Type B pancreatic cell (in vitro differentiated cells): ENCODE measurements at regions not wholly inside any gene's neighbourhood (a gene's known extent, or its start where the extent isn't known, plus 50 kb on each side); places are given as distances from the start of the nearest gene placed in this dataset.
A peak's percentile ranks its signal among the peaks of the same experiment; 100 is the strongest.

Experiments used
- DNase-seq: peaks from one replicate; pipeline ENCODE4 v3.0.0; 2021; ENCODE audit warnings: mixed read lengths; ENCODE audit not compliant: unreplicated experiment; ENCODE audit errors: extremely low spot score
- H3K27ac Mint-ChIP-seq: 2 replicates; pipeline ENCODE4 v1.8.0; 2021; ENCODE audit warnings: mild to moderate bottlenecking, mixed read lengths
- H3K27me3 Mint-ChIP-seq: 2 replicates; pipeline ENCODE4 v1.8.0; 2021; ENCODE audit warnings: mixed read lengths
- H3K36me3 Mint-ChIP-seq: 2 replicates; pipeline ENCODE4 v1.8.0; 2021; ENCODE audit warnings: mixed read lengths
- H3K4me1 Mint-ChIP-seq: one replicate; pipeline ENCODE4 v1.8.0; 2021; ENCODE audit warnings: mixed read lengths; ENCODE audit not compliant: unreplicated experiment
- H3K4me3 Mint-ChIP-seq: 2 replicates; pipeline ENCODE4 v1.8.0; 2021; ENCODE audit warnings: mild to moderate bottlenecking, mixed read lengths
- H3K9me3 Mint-ChIP-seq: 2 replicates; pipeline ENCODE4 v1.8.0; 2021; ENCODE audit warnings: mixed read lengths
- TF ChIP-seq, protein P1 (sequence below): fragments of 200-600 bp; sonication (generic); conservative IDR thresholded peaks from 2 replicates; pipeline ENCODE4 v1.5.0; 2021; ENCODE audit warnings: antibody characterized with exemption, mild to moderate bottlenecking

DNA sequence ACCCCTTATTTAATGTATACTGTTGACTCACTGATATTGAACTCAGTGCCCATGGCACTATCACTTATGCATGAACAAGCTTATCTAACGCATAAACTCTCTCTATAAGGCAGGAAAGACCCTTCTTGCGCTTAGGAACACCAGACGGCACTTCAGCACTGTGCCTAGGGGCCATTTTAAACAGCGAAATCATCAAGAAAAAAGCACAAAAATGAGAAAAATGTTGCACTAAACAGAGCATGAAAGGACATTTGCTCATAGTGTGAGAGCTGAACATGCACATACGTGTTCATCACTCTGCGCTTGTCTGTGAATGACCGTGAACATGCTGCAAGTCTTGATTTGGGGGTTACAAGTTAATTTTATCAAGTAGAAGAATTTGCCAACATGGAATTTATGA lies 109.6 kb downstream of the WDR11 start:
- Mint-ChIP-seq H3K36me3 (no peaks in the 10 kb centered on the region), H3K27ac (peak overlapping the region; percentile 21), H3K9me3 (no peaks in the 10 kb centered on the region), H3K4me3 (no peak overlapping the region), H3K4me1 (peaks cover 32% of the 10 kb centered on the region), H3K27me3 (no peaks in the 10 kb centered on the region)
- no peak for DNase-seq
- TF ChIP-seq, protein P1, sequence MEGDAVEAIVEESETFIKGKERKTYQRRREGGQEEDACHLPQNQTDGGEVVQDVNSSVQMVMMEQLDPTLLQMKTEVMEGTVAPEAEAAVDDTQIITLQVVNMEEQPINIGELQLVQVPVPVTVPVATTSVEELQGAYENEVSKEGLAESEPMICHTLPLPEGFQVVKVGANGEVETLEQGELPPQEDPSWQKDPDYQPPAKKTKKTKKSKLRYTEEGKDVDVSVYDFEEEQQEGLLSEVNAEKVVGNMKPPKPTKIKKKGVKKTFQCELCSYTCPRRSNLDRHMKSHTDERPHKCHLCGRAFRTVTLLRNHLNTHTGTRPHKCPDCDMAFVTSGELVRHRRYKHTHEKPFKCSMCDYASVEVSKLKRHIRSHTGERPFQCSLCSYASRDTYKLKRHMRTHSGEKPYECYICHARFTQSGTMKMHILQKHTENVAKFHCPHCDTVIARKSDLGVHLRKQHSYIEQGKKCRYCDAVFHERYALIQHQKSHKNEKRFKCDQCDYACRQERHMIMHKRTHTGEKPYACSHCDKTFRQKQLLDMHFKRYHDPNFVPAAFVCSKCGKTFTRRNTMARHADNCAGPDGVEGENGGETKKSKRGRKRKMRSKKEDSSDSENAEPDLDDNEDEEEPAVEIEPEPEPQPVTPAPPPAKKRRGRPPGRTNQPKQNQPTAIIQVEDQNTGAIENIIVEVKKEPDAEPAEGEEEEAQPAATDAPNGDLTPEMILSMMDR, result no peak

DNA sequence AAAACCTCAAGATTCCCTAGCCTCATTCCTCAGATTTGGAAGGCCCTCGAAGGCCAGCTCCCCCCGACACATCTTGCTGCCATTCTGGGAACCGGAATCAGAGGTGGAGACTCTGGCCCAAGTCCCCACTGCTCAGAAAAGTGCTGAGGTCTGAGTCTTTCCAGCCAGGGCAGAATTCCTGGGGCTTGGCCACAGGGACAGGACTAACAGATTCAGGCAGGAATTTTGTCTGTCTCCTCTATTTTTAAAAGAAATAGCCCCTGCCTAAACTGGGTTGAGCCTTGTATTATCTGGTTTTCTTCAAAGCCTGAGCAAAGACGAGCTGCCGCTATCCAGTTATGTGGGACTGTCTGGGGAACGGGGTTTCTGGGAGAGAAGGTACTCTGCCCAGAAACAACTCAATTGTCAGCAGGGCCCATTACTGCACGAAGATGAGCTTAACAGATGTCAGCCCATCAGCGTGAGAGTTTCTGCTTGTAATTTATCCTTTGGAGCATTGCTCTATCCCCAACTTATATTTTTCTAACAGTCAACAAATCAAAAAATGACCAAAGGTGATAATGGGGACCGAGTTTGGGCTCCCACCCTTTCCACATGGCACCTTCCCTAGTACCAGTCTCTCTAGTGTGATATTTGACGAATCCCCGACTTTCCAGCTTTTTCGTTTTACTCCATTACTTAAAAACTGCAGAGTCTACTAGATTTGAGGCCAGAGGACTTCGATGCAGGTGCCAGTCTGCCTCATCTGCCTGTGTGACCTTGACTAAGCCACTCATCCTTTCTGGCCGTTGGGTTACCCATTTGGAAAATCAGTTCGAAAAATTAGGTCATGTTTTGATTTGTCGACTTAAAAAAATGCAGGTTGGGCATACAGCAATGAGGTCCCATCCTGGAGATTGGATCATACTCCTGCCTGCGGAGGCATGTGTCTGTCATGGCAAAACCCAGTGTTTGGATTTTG lies 110.9 kb downstream of the WDR11 start:
- Mint-ChIP-seq H3K27ac (no peak overlapping the region), H3K4me3 (no peak overlapping the region), H3K4me1 (peaks cover 46% of the 10 kb centered on the region), H3K36me3 (no peaks in the 10 kb centered on the region), H3K27me3 (no peaks in the 10 kb centered on the region), H3K9me3 (no peaks in the 10 kb centered on the region)
- TF ChIP-seq, protein P1, result no peak
- no peak for DNase-seq

DNA sequence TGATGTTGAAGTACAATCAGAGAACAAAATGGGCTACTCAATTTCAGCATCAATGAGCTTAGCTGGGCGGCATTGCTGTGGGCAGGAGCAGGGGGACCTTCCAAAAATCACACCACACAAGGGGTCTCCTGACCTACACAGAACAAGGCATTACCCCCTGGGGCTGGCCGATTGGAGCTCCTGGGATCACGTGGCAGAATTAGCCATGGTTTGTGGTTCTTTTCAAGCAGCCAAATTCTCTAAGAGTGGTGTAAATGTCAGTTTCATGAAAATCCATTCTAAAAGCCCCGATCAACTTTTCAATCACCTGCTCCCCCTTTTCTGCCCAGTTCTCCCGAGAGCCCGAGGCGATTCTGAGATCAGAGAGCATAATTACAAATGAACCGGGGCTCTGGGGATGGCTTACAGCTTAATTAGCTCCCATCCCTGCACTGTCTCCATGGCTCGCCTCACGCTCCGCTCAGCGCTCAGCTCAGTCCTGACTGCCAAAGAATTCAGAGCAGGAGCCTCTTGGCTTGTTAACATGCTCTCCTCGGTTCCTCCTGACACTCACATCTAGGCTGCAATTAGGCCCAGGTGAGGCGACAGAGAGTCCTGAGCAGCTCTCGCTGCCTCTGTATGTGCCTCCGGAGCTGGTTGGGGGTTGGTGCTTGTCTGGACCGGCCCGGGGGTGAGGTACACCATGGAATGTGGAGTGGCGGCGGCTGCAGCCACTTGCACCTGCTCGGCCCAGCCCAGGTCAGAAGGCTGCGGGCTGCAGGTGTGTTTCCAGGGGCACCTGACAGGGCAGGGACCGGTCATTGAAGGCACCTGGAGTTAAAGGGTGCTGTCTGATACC lies 111.8 kb downstream of the WDR11 start:
- peak overlapping the region; percentile 78 for H3K27ac Mint-ChIP-seq

DNA sequence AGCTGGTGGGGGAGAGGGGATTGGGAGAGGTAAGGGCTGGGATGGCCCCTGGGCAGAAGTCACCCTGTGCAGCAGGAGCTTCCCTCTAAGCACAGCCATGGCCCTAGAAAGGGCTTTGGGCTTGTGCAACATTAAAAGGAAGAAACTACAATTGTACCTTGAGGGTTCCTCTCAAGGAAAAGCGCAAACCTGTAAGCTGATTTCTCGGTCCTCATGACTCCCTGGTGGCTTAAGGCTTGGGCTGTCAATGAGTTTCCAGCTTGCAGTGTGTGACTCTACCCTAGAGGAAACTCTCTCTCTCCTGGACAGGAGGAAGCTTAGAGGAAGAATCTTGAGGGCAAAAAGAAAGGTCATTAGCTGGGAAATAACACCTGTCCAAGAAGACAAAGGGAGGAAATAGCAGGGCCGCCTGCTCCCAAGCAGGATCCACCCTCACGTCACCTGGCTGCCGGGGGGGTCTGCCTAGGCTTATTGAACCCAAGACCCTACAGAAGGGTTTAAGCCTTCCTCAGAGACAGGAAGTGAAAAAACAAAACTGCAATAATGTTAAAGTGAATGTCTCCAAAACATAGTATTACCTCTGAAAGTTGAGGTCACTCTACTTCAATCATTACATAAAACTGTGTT lies 112.5 kb downstream of the WDR11 start:
- Mint-ChIP-seq H3K9me3 (no peaks in the 10 kb centered on the region), H3K4me1 (peaks cover 55% of the 10 kb centered on the region), H3K4me3 (peak overlapping the region; percentile 68), H3K27ac (peak overlapping the region; percentile 78), H3K27me3 (no peaks in the 10 kb centered on the region), H3K36me3 (no peaks in the 10 kb centered on the region)
- DNase-seq, result peak; percentile 52
- TF ChIP-seq, protein P1, result no peak

More for the DNA sequence above, 111.8 kb downstream of the WDR11 start:
- no peaks in the 10 kb centered on the region for H3K9me3 Mint-ChIP-seq
- TF ChIP-seq, protein P1, result no peak
- no peaks in the 10 kb centered on the region for H3K36me3 Mint-ChIP-seq
- peak overlapping the region; percentile 68 for H3K4me3 Mint-ChIP-seq
- H3K27me3 Mint-ChIP-seq, result no peaks in the 10 kb centered on the region
- DNase-seq, result no peak
- peaks cover 53% of the 10 kb centered on the region for H3K4me1 Mint-ChIP-seq

DNA sequence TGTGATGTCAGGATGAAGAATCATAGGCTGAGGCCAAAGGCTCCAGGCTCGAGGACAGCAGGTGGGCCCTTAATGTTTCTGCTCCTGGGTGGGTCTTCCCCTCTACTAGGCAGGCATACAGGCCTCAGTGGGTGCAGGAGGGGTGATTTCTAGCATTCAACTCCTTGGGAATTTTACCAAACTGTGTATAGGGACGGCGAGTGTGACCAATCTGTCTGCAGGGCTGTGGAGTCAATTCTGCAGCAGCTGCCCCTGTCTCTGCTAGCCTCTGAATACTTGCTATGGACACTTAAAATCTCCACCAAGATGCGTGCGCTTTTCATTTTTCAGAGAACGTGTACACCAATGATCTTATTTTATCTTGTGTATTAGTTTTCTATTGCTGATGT lies 115.5 kb downstream of the WDR11 start:
- Mint-ChIP-seq H3K27ac (peak overlapping the region; percentile 78), H3K27me3 (no peaks in the 10 kb centered on the region), H3K9me3 (peaks cover 6% of the 10 kb centered on the region), H3K36me3 (peaks cover 7% of the 10 kb centered on the region), H3K4me3 (peak overlapping the region; percentile 40), H3K4me1 (peaks cover 77% of the 10 kb centered on the region)
- TF ChIP-seq, protein P1, result no peak
- DNase-seq, result peak; percentile 43
